ENCODE measurements at regions not wholly inside any gene's neighbourhood (a gene's known extent, or its start where the extent isn't known, plus 50 kb on each side); places are given as distances from the start of the nearest gene placed in this dataset.

DNA sequence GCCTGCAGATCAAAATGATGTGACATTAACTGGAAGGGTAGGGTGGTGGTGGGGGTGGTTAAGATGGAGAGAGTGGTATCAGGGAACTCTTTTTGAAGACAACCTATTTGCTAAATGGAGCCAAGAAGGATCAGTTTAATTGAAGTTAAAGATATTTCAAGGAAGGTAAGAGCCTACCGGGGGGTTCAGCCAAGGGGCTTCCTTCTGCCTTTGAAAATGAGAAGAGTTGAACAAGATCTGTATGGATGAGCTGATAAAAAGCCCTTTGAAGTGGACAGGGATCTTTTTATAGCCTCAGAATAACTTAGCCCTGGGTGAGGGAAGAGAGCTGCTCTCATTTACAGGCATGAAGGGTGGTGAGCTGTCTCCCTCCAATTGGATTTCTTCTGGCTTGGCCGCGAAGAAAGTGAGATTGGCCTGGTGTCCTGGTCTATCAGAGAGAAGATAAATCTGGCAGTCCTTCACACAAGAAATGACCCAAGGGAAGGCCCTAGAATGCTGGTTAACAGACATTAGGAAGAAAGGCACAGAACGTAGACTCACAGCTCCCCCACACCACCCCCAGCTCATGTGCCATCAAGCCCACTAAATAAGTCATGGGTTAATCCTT, 439.8 kb downstream of the TNS1 start:
- Histone ChIP-seq H3K9me3 (ENCODE audit: severe bottlenecking) (peaks cover 8% of the 10 kb centered on the region), H3K36me3 (no peaks in the 10 kb centered on the region), H3K27ac (no peak overlapping the region), H3K4me3 (ENCODE audit: low read depth, low read length) (no peak overlapping the region), H3K27me3 (ENCODE audit: insufficient read depth, low read depth, severe bottlenecking) (no peaks in the 10 kb centered on the region)
- TF ChIP-seq, protein P1, sequence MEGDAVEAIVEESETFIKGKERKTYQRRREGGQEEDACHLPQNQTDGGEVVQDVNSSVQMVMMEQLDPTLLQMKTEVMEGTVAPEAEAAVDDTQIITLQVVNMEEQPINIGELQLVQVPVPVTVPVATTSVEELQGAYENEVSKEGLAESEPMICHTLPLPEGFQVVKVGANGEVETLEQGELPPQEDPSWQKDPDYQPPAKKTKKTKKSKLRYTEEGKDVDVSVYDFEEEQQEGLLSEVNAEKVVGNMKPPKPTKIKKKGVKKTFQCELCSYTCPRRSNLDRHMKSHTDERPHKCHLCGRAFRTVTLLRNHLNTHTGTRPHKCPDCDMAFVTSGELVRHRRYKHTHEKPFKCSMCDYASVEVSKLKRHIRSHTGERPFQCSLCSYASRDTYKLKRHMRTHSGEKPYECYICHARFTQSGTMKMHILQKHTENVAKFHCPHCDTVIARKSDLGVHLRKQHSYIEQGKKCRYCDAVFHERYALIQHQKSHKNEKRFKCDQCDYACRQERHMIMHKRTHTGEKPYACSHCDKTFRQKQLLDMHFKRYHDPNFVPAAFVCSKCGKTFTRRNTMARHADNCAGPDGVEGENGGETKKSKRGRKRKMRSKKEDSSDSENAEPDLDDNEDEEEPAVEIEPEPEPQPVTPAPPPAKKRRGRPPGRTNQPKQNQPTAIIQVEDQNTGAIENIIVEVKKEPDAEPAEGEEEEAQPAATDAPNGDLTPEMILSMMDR (IDR thresholded peaks at IDR 0.05; ENCODE audit: low read depth, low read length), result no peak
- no peak for DNase-seq

DNA sequence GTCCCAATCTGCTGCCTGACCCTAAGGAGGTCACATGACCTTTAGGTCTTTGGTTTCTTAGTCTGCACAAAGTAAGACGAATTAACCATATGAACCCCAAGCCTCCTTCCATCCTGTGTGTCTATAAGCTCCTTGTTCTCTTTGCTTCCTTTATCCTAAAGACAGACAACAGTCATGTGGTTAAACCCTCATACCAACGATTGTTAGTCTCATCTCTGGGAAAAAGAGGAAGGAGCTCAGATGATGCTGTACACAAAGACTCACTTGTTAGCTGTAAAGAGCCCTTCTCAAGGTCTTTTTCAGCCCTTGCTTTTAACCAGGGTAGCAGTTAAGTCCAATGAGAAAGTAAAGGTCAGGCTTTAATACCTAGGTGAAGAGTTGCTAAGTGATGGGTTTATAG, 443.7 kb downstream of the TNS1 start:
- no peaks in the 10 kb centered on the region for H3K36me3 ChIP-seq
- H3K27me3 ChIP-seq (ENCODE audit: insufficient read depth, low read depth, severe bottlenecking), result no peaks in the 10 kb centered on the region
- peaks cover 8% of the 10 kb centered on the region for H3K9me3 ChIP-seq (ENCODE audit: severe bottlenecking)
- H3K4me3 ChIP-seq (ENCODE audit: low read depth, low read length), result no peak overlapping the region
- TF ChIP-seq, protein P1 (IDR thresholded peaks at IDR 0.05; ENCODE audit: low read depth, low read length), result no peak
- DNase-seq, result no peak
- H3K27ac ChIP-seq, result no peak overlapping the region

DNA sequence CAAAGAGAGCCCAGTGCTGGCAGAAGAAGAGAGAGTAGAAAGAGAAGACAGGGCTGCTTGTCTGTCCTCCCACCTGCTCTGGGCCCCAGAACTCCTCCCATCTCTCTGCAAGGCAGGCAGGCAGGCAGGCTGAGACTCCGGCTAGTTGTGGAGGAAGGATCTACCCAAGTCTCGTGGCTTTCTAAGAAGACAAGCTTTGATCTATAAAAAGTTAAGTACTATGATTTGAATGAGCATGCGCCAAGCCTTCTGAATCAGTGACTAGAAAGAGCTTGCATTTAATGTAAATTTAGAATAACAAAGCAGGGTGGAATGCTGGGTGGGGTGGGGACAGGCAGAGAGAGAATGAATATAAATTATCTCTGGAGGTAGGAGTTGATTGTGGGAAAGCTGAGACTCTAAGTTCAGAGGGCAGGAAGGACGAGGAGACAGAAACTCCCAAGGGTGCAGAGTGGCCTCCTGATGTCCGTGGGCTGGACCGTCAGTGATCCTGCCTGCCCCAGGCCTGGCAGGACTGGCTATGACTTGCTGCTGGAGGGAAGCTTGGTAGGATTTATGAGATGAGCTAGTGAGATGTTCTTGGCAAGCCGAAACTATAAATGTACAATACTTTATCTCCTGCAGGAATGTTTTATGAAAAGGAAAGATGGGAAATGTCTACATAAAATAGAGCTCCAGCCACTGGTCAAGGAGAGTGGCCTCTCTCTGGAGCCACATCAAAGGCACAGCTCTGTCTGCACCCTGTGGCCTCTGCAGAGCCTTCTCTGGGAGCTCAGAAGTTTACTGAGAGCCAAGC, 447.5 kb downstream of the TNS1 start:
- H3K36me3 ChIP-seq, result no peaks in the 10 kb centered on the region
- no peaks in the 10 kb centered on the region for H3K27me3 ChIP-seq (ENCODE audit: insufficient read depth, low read depth, severe bottlenecking)
- DNase-seq, result no peak
- no peak overlapping the region for H3K4me3 ChIP-seq (ENCODE audit: low read depth, low read length)
- TF ChIP-seq, protein P1 (IDR thresholded peaks at IDR 0.05; ENCODE audit: low read depth, low read length), result no peak
- no peak overlapping the region for H3K27ac ChIP-seq
- H3K9me3 ChIP-seq (ENCODE audit: severe bottlenecking), result no peaks in the 10 kb centered on the region

DNA sequence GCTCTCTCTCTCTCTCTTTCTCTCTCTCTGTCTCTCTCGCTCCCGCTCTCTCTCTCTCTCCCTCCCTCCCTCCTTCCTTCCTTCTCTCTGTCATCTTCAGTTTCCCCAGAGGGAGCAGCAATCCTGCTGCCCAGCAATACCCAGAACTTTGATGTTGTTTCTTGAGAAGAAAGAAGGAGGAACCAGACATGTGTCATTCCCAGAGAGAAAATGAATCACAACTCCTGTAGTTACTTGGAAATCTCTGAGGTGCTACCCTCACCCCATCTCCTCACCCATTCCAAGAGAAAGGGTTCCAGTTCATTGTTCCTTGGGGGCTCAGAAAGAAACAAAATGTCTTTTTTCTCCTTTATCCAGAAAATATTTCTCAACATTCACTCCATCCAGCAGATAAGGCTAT, 449.1 kb downstream of the TNS1 start:
- no peak overlapping the region for H3K4me3 ChIP-seq (ENCODE audit: low read depth, low read length)
- no peaks in the 10 kb centered on the region for H3K36me3 ChIP-seq
- H3K9me3 ChIP-seq (ENCODE audit: severe bottlenecking), result no peaks in the 10 kb centered on the region
- no peak overlapping the region for H3K27ac ChIP-seq
- TF ChIP-seq, protein P1 (IDR thresholded peaks at IDR 0.05; ENCODE audit: low read depth, low read length), result no peak
- H3K27me3 ChIP-seq (ENCODE audit: insufficient read depth, low read depth, severe bottlenecking), result no peaks in the 10 kb centered on the region
- DNase-seq, result no peak

DNA sequence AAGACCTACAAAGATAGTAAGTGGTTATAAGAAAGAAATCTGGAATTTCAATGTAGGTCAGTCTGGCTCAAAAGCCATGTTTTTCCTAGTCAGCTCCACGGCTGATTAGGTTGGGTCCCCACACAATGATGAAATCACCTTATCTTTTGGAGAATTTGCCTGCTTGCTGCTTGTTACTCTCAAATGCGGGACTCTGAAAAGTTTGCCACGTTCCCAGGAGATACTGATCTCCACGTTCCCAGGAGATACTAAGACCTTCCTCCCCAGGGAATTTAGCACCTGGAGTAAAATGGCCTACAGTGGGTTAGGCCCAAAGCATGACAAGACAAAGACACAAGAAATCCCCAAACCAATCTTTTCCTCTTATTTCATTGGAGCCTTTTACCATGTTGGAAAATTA, 449.6 kb downstream of the TNS1 start:
- no peak for DNase-seq
- Histone ChIP-seq H3K9me3 (ENCODE audit: severe bottlenecking) (no peaks in the 10 kb centered on the region), H3K36me3 (no peaks in the 10 kb centered on the region), H3K4me3 (ENCODE audit: low read depth, low read length) (no peak overlapping the region), H3K27ac (no peak overlapping the region), H3K27me3 (ENCODE audit: insufficient read depth, low read depth, severe bottlenecking) (no peaks in the 10 kb centered on the region)
- TF ChIP-seq, protein P1 (IDR thresholded peaks at IDR 0.05; ENCODE audit: low read depth, low read length), result no peak

Measured in WERI-Rb-1 (cell line).